ENCODE measurements at regions not wholly inside any gene's neighbourhood (a gene's known extent, or its start where the extent isn't known, plus 50 kb on each side); places are given as distances from the start of the nearest gene placed in this dataset.
"Not testable (repeated sequence)": the region's sequence is repeated elsewhere in the genome, so short reads cannot be mapped to it uniquely, and the experiment has no call there.

DNA sequence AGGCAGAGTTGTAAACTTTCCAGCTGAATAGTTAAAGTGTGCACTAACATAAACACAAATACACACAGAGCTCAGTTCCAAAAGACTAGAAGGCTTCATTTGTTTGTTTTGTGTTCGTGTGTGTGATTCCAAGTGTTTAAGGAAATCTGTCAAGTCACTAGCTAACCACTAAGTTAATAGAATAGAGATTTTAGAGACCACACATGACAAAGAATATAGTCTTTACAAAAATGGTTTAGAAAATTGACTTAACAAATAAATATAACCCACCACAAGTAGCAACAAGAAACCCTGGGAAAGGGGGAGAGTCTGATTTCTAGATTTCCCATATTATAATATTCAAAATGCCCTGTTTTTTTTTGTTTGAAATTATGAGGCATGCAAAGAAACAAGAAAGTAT is 209.4 kb downstream of the FZD1 start:
- DNase-seq = no peak

DNA sequence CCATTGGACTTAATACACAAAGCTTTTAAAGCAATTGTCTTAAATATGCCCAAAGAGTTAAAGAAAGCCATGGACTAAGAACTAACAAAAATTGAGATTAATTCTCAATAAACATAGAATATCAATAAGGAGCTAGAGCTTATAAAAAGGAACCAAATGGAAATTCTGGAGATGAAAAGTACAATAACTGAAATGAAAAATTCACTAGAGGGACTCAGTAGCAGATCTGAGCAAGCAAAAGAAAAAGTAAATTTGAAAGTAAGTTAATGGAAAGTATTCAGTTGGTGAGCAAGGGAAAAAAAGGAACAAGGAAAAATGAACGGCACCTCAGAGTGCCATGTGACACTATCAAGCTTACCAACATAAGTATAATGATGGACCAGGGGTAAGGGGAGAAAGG is 209.8 kb downstream of the FZD1 start:
- no peak for DNase-seq

DNA sequence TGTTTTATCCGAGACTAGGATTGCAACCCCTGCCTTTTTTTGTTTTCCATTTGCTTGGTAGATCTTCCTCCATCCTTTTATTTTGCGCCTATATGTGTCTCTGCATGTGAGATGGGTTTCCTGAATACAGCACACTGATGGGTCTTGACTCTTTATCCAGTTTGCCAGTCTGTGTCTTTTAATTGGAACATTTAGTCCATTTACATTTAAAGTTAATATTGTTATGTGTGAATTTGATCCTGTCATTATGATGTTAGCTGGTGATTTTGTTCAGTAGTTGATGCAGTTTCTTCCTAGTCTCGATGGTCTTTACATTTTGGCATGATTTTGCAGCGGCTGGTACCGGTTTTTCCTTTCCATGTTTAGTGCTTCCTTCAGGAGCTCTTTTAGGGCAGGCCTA is 216.2 kb downstream of the FZD1 start:
- not testable (repeated sequence) for DNase-seq

DNA sequence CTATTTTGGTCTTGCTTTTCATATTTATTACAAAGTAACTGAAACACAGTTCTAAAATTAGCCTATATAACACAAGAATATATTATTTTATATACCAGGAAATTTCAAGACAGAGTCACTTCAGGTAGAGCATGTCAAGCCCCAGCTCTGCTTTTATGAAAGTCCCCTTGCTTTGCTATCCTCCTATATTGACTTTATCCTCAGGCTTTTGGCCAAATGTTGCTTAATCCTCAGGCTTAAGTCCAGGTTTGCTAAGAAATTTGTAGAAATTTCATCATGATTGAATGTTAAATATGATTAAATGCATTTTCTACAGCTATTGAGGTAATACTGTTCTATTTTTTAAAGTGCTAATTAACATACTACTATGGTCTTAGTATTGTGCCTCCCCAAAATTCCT is 227.6 kb downstream of the FZD1 start:
- no peak for DNase-seq

DNA sequence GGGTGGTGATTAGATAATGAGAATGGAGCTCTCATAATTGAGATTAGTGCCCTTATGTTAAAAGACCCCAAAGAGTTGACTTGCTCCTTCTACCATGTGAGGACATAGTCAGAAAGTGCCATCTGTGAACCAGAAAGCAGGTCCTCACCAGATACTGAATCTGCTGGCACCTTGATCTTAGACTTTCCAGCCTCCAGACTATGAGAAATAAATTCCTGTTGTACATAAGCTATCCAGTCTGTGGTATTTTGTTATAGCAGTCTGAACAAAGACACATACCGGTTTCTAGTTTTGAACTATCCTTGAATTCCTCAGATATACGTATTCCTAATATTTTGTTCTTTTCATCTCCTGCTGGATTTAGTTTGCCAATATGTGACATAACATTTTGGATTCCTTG is 228.1 kb downstream of the FZD1 start:
- no peak for DNase-seq

DNA sequence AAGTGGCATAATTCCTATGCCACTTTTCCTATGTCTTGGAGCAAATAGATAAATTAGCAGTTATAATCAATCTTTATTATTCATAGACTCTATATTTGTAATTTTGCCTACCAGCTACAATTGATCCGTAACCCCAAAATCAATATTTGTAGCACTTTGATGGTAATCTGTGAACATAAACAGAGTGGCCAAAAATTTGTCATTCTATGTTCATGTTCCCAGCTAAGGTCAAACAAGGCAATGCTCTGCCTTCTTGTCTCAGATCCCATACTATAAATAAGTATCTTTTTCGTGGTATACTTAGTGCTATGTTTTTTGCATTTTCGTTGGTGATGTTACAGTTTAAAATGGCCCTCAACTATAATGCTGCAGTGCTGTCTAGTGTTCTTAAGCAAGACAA is 228.5 kb downstream of the FZD1 start:
- no peak for DNase-seq

DNA sequence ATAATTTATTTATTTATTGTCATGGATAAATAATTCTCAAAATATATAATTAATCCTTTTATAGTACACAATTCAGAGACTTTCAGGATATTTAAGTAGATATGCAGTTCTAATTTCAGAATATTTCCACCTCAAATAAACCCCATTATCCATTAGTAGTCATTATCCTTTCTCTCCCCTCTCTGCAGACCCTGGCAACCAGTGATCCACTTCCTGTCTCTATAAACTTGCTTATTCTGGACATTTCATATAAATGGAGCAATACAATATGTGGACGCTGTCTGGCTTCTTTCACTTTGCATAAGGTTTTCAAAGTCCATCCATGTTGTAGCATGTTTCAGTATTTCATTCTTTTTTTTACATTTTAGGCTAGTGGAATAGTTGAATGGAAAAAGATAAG is 230.2 kb downstream of the FZD1 start:
- DNase-seq = no peak

DNA sequence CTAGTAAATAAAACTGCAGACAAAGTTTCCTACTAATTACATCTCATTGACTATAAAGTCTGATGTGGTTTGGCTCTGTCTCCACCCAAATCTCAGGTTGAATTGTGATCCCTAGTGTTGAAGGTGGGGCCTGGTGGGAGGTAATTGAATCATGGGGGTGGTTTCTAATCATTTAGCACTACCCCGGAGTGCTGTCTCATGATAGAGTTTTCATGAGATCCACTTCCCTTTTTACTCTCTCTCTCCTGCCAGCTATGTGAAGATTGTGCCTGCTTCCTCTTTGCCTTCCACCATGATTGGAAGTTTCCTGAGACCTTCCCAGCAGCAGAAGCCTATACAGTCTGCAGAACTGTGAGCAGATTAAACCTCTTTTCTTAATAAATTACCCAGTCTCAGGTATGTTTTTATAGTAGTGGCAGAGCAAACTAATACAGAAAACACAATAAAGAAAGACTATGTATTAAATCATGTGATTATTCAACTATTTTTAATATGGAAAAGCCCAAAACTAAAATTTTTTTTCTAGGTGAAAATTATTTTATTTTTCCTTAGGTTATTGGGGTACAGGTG is 232.1 kb downstream of the FZD1 start:
- DNase-seq = no peak

DNA sequence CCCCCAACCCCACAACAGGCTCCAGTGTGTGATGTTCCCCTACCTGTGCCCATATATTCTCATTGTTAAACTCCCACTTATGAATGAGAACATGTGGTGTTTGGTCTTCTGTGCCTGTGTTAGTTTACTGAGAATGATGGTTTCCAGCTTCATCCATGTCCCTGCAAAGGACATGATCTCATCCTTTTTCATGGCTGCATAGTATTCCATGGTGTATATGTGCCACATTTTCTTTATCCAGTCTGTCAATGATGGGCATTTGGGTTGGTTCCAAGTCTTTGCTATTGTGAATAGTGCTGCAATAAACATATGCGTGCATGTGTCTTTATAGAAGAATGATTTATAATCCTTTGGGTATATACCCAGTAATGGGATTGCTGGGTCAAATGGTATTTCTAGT is 233.0 kb downstream of the FZD1 start:
- not testable (repeated sequence) for DNase-seq

DNA sequence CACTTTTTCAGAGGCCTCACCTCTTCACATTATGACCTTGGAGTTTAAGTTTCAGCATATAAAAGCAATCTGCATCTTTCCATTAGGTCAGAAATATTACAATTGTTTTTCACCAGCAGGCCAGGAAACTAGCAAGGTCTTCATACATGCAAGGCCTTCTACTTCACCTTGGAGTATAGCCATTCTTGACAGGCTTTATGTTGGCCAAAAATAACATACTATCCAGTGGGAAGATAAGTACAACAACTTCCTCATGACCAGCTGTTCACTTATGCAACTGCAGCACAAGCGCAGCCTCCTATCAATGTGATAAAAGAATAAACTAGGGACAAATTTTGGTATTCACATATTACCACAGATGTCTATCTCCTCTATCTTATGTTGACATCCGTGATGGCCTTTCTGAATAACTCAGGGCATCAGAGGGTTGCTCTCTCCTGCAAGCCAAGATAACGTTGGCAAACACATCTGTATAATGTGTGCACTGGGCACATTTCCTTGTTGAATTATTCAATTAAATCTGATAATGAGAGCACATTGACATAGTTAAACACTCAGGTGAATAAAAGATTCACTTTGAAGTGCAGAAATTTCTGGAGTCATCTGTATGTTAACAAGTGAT is 239.8 kb downstream of the FZD1 start:
- no peak for DNase-seq

DNA sequence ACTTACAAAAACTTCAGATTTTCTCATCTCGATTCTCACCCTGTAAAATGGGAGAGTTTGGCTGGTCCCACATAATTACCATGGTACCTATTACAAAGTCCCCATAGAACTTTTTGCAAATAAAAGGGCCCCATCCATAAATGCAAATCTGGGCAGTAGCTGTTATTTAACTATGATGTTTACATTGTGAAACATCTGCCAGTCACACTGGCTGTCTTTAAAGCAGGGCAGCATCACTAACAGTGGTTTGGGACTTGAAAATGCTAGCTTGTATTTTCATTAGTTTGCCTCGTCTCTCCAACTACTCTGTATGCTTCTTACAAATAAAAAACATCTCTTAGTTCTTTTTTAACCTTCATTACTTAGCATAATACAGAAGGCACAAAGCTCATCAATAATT is 240.7 kb downstream of the FZD1 start:
- no peak for DNase-seq

DNA sequence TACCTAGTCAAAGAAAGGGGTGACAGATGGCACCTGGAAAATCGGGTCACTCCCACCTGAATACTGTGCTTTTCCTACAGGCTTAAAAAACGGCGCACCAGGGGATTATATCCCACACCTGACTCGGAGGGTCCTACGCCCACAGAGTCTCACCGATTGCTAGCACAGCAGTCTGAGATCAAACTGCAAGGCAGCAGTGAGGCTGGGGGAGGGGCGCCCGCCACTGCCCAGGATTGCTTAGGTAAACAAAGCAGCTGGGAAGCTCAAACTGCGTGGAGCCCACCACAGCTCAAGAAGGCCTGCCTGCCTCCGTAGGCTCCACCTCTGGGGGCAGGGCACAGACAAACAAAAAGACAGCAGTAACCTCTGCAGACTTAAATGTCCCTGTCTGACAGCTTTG is 242.7 kb downstream of the FZD1 start:
- not testable (repeated sequence) for DNase-seq

DNA sequence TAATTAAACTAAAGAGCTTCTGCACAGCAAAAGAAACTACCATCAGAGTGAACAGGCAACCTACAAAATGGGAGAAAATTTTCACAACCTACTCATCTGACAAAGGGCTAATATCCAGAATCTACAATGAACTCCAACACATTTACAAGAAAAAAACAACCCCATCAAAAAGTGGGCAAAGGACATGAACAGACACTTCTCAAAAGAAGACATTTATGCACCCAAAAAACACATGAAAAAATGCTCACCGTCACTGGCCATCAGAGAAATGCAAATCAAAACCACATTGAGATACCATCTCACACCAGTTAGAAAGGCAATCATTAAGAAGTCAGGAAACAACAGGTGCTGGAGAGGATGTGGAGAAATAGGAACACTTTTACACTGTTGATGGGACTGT is 247.6 kb downstream of the FZD1 start:
- DNase-seq = not testable (repeated sequence)

DNA sequence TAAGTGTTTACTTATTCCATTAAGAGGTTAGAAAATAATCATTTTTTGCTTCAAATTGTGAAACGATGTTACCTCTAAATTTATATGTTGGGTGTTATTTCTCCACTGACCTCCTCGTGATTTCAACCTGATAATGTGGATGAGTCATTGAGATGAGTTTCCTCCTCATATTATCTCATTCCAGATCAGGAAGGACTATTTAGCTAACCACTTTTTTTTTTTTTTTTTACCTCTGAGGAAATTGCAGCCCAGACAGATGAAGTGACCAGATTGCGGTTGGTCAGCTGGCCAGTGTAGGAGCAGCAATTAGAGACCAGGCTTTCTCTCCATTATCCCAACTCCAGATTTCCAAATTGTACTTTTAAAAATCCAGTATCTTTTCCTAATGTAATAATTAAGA is 248.7 kb downstream of the FZD1 start:
- no peak for DNase-seq

DNA sequence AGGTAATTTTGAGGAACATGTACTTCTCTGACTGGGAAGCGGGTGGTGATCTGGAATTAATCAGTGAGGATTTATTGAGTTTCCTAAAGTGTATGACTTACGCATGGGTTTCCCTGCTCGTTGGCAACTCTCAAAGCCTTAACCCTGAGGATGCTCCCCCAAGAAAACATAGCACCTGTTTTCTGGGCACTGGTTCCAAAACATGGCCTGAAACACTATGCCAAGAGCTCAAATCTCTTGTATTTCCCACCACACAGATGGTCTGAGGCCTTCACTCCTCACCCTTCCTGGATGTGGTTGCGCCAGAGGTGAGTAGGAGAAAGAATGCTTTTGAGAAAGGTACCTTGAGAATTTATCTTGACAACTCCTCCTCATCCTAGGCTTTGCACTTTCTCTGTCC is 250.4 kb downstream of the FZD1 start:
- no peak for DNase-seq

DNA sequence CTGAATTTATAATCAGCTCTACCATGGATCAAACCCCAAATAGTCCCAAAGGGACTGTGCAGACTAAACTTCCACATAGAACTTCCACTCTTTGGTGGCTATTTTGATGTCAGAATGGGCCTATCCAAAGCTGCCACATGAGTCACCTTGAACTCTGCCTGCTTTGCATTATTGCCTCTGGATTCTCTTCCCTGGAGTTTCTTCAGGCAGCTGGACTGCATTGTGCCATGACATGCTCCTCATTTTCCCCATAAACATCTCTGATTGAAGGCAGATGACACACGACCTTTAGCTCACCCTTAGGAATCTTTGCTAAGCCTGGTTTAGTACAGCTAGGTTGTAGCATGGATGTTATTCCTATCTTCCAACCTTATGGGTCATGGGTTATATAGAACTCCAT is 251.7 kb downstream of the FZD1 start:
- no peak for DNase-seq

DNA sequence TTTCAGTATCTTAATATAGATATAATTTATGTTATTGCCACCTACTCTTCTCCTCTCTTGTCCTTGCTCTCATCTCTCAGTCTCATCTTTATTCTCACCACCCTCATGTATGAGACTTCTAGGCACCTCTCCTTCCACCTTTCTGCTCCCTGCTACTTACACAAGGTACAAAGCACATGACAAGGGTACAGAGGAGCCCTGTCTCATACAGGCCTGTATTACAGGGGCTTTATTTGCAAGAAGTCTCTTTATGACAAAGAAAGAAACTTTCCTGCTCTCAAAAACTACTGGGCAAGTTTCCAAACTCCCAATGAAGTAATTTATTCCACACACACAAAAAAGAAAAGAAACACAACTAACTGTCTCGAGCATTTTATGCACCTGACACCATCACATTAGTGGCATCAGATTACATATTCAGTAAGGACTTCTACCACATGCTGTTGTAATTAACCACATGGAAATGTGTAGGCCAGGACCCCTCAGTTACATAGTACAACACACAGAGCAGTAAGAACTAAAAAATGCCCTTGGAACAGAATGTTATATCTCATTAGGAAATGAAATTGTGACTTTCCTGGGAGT is 253.1 kb downstream of the FZD1 start:
- DNase-seq = no peak

DNA sequence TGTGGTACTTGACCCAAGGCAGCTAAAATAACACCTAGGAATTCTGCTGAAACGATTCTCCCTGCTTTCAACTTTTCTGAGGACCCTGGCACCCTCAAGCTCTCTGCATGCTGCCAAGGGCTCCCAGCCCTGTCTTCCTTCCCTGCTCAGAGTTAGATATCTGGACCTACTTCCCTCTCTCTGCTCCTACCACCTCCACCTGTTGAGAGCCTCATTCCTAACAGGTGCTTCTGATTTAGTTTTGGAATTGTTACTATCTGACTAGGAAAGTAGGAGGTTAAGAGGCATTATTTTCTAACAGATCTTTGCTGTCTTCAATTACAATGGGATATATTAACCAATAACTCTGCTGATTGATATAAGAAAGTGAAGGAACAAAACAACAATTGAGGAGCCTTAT is 253.8 kb downstream of the FZD1 start:
- no peak for DNase-seq

DNA sequence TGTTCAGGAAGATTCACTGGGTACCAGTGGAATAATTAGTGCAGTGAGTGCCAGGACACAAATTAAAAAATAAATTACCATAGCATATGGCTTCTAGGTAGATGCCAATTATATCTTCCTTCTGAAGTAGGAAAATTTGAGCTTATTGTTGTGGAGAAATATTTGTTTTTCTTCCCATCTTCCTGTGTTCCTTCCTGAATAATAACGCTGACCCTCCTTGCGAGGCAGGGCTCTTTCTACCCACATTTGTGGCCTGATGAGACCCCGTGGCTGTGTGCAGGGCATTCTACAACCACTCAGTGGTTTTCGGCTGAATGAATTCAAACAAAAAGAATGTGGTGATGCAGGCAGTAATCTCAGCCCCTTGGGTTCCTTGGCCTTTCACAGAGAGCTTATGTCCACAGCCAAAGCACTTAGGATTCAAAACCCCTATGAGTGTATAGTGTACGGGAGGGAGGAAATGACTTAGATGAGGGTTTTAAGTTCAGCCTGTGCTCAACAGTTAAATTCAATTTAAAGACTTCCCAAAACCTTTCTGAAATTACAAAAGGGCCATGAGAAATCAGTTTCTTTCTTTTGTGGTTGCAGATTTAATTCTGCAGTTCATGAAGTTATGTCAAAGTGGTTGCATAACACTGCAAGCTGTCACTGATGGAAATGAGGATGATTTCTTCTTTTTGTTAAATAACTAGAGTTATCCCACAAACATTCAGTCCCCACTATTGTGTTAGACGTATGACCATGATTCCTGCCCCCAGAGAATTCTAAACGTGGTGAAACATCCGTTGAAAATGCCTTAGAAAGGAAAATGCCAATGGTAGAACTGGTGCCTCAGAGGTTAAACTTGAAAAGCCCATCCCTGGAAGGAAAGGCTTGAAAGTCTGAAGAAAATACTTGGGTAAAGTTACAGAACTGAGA is 255.3 kb downstream of the FZD1 start:
- no peak for DNase-seq

DNA sequence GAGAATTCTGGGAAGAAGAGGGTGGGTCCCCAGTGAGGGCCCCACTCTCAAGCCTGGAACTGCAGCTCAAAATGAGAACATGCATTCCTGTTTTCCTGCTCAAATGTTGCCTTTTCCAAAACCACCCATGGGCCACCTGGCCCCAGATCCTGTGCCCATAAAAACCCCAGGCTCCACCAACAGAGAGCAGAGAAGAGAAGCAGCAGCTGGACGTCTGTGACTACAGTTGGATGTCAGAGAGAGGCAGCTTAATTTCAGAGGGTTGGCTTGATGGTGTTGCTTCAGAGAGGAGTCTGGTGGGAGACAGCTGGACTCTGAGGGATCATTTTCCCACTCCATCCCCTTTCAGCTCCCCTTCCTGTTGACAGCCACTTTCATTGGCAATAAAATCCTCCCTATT is 256.4 kb downstream of the FZD1 start:
- no peak for DNase-seq

DNA sequence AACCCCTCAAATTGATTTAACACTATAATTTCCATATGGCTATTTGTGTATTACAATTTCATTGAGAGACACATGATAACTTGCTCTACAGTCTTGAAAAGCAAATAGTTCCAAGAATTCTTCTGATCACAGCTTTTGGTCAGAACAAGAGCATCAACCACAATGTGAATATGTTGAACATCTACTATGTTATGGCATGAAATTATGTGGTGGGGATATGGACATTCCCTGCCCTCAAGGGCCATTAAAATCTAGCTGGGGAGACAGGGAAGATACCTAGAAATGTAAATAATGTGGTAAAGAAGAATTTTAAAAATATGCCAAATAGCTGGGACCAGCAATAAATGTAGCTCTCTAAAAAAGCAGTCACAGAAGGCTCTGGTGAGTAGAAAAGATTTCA is 262.2 kb downstream of the FZD1 start:
- no peak for DNase-seq

DNA sequence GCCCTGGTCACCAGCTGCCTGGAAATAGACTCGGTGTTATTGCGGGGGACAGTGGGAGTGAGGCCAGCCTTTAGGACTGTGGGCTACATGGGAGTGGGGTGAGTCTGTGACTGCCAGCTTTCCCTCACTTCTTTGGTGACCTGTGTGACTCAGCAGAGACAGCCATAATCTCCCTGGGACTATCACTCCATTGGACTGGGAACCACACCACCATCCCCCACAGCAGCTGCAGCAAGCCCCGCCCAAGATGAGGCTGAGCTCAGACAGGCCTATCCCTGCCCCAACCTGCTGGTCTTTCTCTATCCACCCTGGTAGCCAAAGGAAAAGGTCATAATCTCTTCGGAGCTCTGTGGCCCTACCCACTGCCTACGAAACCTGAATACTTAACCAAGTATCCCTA is 263.2 kb downstream of the FZD1 start:
- DNase-seq = no peak

DNA sequence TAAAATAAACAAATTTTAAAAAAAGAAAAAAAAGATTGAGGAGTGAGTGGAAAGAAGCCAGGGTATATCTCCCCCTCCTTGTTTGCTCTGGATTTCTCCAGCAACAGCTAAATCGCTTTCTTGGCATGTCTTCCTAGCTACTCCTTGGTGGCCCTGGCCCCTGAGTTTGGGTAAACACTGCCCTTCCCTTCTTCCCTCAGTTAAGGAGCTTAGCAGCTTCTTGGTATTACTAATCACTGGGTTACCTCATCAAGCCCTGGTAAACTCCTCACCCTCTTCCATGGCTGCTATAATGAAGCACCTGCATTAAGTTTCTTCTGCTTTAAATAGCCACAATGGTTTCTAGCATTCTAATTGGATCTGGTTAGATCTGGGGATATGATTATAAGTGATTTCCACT is 269.8 kb downstream of the FZD1 start:
- no peak for DNase-seq
